ENCODE measurements at regions not wholly inside any gene's neighbourhood (a gene's known extent, or its start where the extent isn't known, plus 50 kb on each side); places are given as distances from the start of the nearest gene placed in this dataset.
"Not testable (repeated sequence)": the region's sequence is repeated elsewhere in the genome, so short reads cannot be mapped to it uniquely, and the experiment has no call there.

GRCh38 chr16:29310243-29310642 lies 96.3 kb downstream of the NPIPB11 start:
- POLR2A ChIA-PET; H3K27me3 ChIP-seq (replicated peaks in 2 of 5; ENCODE audit: control insufficient read depth in 4 of 5, insufficient read depth in 5 of 5, low read length in 4 of 5); H3K4me1 ChIP-seq (ENCODE audit: control extremely low read depth in 1 of 4, control insufficient read depth in 4 of 4, insufficient read depth in 4 of 4, low read length in 3 of 4); H3K9me3 ChIP-seq (ENCODE audit: control extremely low read depth in 1 of 5, control insufficient read depth in 4 of 5, insufficient read depth in 2 of 5, low read depth in 1 of 5, low read length in 4 of 5); CTCF ChIA-PET; H3K36me3 ChIP-seq (ENCODE audit: control insufficient read depth in 4 of 4, insufficient read depth in 4 of 4, low read length in 3 of 4); DNase-seq; H3K4me3 ChIP-seq (ENCODE audit: control insufficient read depth in 1 of 7, extremely low read depth in 1 of 7, insufficient read depth in 4 of 7, low read depth in 2 of 7, low read length in 6 of 7); H3K27ac ChIP-seq (ENCODE audit: insufficient read depth in 1 of 2, low read depth in 1 of 2, low read length in 2 of 2, poor library complexity in 1 of 2, severe bottlenecking in 2 of 2): not testable (repeated sequence)
- WGBS (ENCODE audit: insufficient coverage) = 96% methylated on average over 8 of the region's 9 CpGs

- CTCF ChIA-PET; H3K9me3 ChIP-seq (ENCODE audit: control extremely low read depth in 1 of 5, control insufficient read depth in 4 of 5, insufficient read depth in 2 of 5, low read depth in 1 of 5, low read length in 4 of 5); H3K27ac ChIP-seq (ENCODE audit: insufficient read depth in 1 of 2, low read depth in 1 of 2, low read length in 2 of 2, poor library complexity in 1 of 2, severe bottlenecking in 2 of 2); DNase-seq; POLR2A ChIA-PET; H3K27me3 ChIP-seq (replicated peaks in 2 of 5; ENCODE audit: control insufficient read depth in 4 of 5, insufficient read depth in 5 of 5, low read length in 4 of 5); H3K4me3 ChIP-seq (ENCODE audit: control insufficient read depth in 1 of 7, extremely low read depth in 1 of 7, insufficient read depth in 4 of 7, low read depth in 2 of 7, low read length in 6 of 7); H3K4me1 ChIP-seq (ENCODE audit: control extremely low read depth in 1 of 4, control insufficient read depth in 4 of 4, insufficient read depth in 4 of 4, low read length in 3 of 4); H3K36me3 ChIP-seq (ENCODE audit: control insufficient read depth in 4 of 4, insufficient read depth in 4 of 4, low read length in 3 of 4): not testable (repeated sequence)
- 94% methylated on average over 10 of the region's 13 CpGs for WGBS (ENCODE audit: insufficient coverage)
Observed at GRCh38 chr16:29309601-29310000, 96.9 kb downstream of the NPIPB11 start.

DNA sequence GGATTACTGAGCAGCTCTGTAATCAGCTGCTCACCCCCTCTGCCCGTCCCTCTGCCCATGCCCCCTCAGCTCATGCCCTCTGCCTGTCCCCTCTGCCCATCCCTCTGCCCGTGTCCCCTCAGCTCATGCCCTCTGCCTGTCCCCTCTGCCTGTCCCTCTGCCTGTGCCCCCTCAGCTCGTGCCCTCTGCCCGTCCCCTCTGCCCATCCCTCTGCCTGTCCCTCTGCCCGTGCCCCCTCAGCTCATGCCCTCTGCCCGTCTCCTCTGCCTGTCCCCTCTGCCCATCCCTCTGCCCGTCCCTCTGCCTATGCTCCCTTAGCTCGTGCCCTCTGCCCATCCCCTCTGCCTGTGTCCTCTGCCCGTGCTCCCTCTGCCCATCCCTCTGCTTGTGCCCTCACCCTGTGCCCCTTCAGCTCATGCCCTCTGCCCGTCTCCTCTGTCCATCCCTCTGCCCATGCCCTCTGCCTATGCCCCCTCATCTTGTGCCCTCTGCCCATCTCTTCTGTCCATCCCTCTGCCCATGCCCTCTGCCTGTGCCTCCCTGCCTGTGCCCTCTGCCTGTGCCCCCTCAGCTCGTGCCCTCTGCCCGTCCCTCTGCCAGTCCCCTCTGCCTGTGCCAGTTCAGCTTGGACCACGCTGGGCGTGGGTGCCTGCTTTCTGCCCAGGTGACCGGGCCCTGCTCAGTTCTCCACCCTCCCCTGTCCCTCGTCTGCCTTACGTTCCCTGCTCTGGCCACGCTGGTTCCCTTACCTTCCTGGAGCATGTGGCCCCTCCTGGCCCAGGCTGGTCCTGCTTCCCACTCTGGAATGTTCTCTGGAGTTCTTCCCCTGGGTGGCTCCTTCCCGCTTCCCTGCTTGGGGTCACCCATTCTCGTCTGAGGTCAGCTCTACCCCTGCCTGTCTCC lies 97.6 kb downstream of the NPIPB11 start:
- H3K4me3 ChIP-seq (ENCODE audit: control insufficient read depth in 1 of 7, extremely low read depth in 1 of 7, insufficient read depth in 4 of 7, low read depth in 2 of 7, low read length in 6 of 7) = no peak overlapping the region
- CTCF ChIA-PET = interaction anchor here (0.5 kb wide), 1 partner anchor 732 kb away, joined by 3 read pairs; no protein-coding TSS in a partner anchor
- DNase-seq = no peak
- no peaks in the 10 kb centered on the region for H3K27me3 ChIP-seq (replicated peaks in 2 of 5; ENCODE audit: control insufficient read depth in 4 of 5, insufficient read depth in 5 of 5, low read length in 4 of 5)
- no peak overlapping the region for H3K27ac ChIP-seq (ENCODE audit: insufficient read depth in 1 of 2, low read depth in 1 of 2, low read length in 2 of 2, poor library complexity in 1 of 2, severe bottlenecking in 2 of 2)
- H3K9me3 ChIP-seq (ENCODE audit: control extremely low read depth in 1 of 5, control insufficient read depth in 4 of 5, insufficient read depth in 2 of 5, low read depth in 1 of 5, low read length in 4 of 5) = no peaks in the 10 kb centered on the region
- WGBS (ENCODE audit: insufficient coverage) = 96% methylated on average over 19 of the region's 20 CpGs
- H3K4me1 ChIP-seq (ENCODE audit: control extremely low read depth in 1 of 4, control insufficient read depth in 4 of 4, insufficient read depth in 4 of 4, low read length in 3 of 4) = peaks cover 0 to 6% (median 3%) of the 10 kb centered on the region in 4 experiments
- peaks cover 0 to under 1% (median 0%) of the 10 kb centered on the region in 4 experiments for H3K36me3 ChIP-seq (ENCODE audit: control insufficient read depth in 4 of 4, insufficient read depth in 4 of 4, low read length in 3 of 4)
- POLR2A ChIA-PET = no interaction called here

- Histone ChIP-seq H3K4me1 (ENCODE audit: control extremely low read depth in 1 of 4, control insufficient read depth in 4 of 4, insufficient read depth in 4 of 4, low read length in 3 of 4) (peaks cover 0 to 8% (median 4%) of the 10 kb centered on the region in 4 experiments), H3K9me3 (ENCODE audit: control extremely low read depth in 1 of 5, control insufficient read depth in 4 of 5, insufficient read depth in 2 of 5, low read depth in 1 of 5, low read length in 4 of 5) (no peaks in the 10 kb centered on the region), H3K4me3 (ENCODE audit: control insufficient read depth in 1 of 7, extremely low read depth in 1 of 7, insufficient read depth in 4 of 7, low read depth in 2 of 7, low read length in 6 of 7) (no peak overlapping the region), H3K36me3 (ENCODE audit: control insufficient read depth in 4 of 4, insufficient read depth in 4 of 4, low read length in 3 of 4) (peaks cover 0 to 7% (median 0%) of the 10 kb centered on the region in 4 experiments), H3K27me3 (replicated peaks in 2 of 5; ENCODE audit: control insufficient read depth in 4 of 5, insufficient read depth in 5 of 5, low read length in 4 of 5) (no peaks in the 10 kb centered on the region), H3K27ac (ENCODE audit: insufficient read depth in 1 of 2, low read depth in 1 of 2, low read length in 2 of 2, poor library complexity in 1 of 2, severe bottlenecking in 2 of 2) (no peak overlapping the region)
- ChIA-PET CTCF (interaction anchor here (0.5 kb wide), 1 partner anchor 733 kb away, joined by 3 read pairs; no protein-coding TSS in a partner anchor), POLR2A (no interaction called here)
- 97% methylated on average over 12 of the region's 19 CpGs for WGBS (ENCODE audit: insufficient coverage)
- no peak for DNase-seq
Observed at GRCh38 chr16:29307598-29308507, 98.7 kb downstream of the NPIPB11 start.

GRCh38 chr16:29306943-29307597 lies 99.4 kb downstream of the NPIPB11 start:
- peaks cover 0 to 15% (median 8%) of the 10 kb centered on the region in 4 experiments for H3K4me1 ChIP-seq (ENCODE audit: control extremely low read depth in 1 of 4, control insufficient read depth in 4 of 4, insufficient read depth in 4 of 4, low read length in 3 of 4)
- no peak overlapping the region for H3K27ac ChIP-seq (ENCODE audit: insufficient read depth in 1 of 2, low read depth in 1 of 2, low read length in 2 of 2, poor library complexity in 1 of 2, severe bottlenecking in 2 of 2)
- POLR2A ChIA-PET = no interaction called here
- H3K27me3 ChIP-seq (replicated peaks in 2 of 5; ENCODE audit: control insufficient read depth in 4 of 5, insufficient read depth in 5 of 5, low read length in 4 of 5) = no peaks in the 10 kb centered on the region
- no peak for DNase-seq
- H3K4me3 ChIP-seq (ENCODE audit: control insufficient read depth in 1 of 7, extremely low read depth in 1 of 7, insufficient read depth in 4 of 7, low read depth in 2 of 7, low read length in 6 of 7) = no peak overlapping the region
- H3K36me3 ChIP-seq (ENCODE audit: control insufficient read depth in 4 of 4, insufficient read depth in 4 of 4, low read length in 3 of 4) = peaks cover 0 to 8% (median 0%) of the 10 kb centered on the region in 4 experiments
- 86% methylated on average over 10 of the region's 10 CpGs for WGBS (ENCODE audit: insufficient coverage)
- no peaks in the 10 kb centered on the region for H3K9me3 ChIP-seq (ENCODE audit: control extremely low read depth in 1 of 5, control insufficient read depth in 4 of 5, insufficient read depth in 2 of 5, low read depth in 1 of 5, low read length in 4 of 5)
- CTCF ChIA-PET = no interaction called here

DNA sequence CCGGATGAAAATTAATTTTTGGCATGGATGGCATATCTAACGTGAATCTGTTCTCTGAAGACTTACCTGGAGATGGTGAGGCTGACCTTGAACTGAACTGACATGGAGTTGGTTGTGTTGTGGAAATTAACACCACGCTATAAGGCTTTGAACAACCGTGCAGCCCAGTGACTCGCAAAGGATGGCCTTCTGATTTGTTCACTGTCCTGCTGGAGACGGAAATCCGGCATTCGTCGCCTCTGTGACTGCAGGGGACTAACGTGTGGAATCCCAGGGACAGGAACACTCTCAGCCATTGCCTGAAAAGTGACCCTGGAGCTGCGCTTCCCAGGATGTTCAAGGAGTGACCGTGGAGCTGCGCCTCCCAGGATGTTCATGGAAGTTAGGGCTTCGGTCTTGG lies 100.3 kb downstream of the NPIPB11 start:
- peaks cover 0 to 23% (median 14%) of the 10 kb centered on the region in 4 experiments for H3K4me1 ChIP-seq (ENCODE audit: control extremely low read depth in 1 of 4, control insufficient read depth in 4 of 4, insufficient read depth in 4 of 4, low read length in 3 of 4)
- ChIA-PET CTCF (no interaction called here), POLR2A (no interaction called here)
- DNase-seq = no peak
- H3K4me3 ChIP-seq (ENCODE audit: control insufficient read depth in 1 of 7, extremely low read depth in 1 of 7, insufficient read depth in 4 of 7, low read depth in 2 of 7, low read length in 6 of 7) = no peak overlapping the region
- H3K27ac ChIP-seq (ENCODE audit: insufficient read depth in 1 of 2, low read depth in 1 of 2, low read length in 2 of 2, poor library complexity in 1 of 2, severe bottlenecking in 2 of 2) = no peak overlapping the region
- peaks cover 0 to 8% (median 0%) of the 10 kb centered on the region in 4 experiments for H3K36me3 ChIP-seq (ENCODE audit: control insufficient read depth in 4 of 4, insufficient read depth in 4 of 4, low read length in 3 of 4)
- no peaks in the 10 kb centered on the region for H3K9me3 ChIP-seq (ENCODE audit: control extremely low read depth in 1 of 5, control insufficient read depth in 4 of 5, insufficient read depth in 2 of 5, low read depth in 1 of 5, low read length in 4 of 5)
- no peaks in the 10 kb centered on the region for H3K27me3 ChIP-seq (replicated peaks in 2 of 5; ENCODE audit: control insufficient read depth in 4 of 5, insufficient read depth in 5 of 5, low read length in 4 of 5)
- WGBS (ENCODE audit: insufficient coverage) = 93% methylated on average over 12 of the region's 14 CpGs

All from common myeloid progenitor, CD34-positive (primary cell).